Dendritic cell treated with granulocyte-macrophage colony-stimulating factor and Interleukin-4, amounts not matched to agents 40 ng/mL and 50 ng/mL, for 4 days (primary cell): ENCODE measurements at regions not wholly inside any gene's neighbourhood (a gene's known extent, or its start where the extent isn't known, plus 50 kb on each side); places are given as distances from the start of the nearest gene placed in this dataset.
"Not testable (repeated sequence)": the region's sequence is repeated elsewhere in the genome, so short reads cannot be mapped to it uniquely, and the experiment has no call there.

Experiments used
- H3K27ac Mint-ChIP-seq: one replicate; pipeline ENCODE4 v1.8.0; 2022; ENCODE audit warnings: mild to moderate bottlenecking, mixed read lengths
- H3K27me3 Mint-ChIP-seq: one replicate; pipeline ENCODE4 v1.8.0; 2022; ENCODE audit warnings: mild to moderate bottlenecking, mixed read lengths
- H3K36me3 Mint-ChIP-seq: one replicate; pipeline ENCODE4 v1.8.0; 2022; ENCODE audit warnings: low read depth, mixed read lengths
- H3K4me1 Mint-ChIP-seq: one replicate; pipeline ENCODE4 v1.8.0; 2022; ENCODE audit warnings: low read depth, mixed read lengths
- H3K4me3 Mint-ChIP-seq: one replicate; pipeline ENCODE4 v1.8.0; 2022; ENCODE audit warnings: mild to moderate bottlenecking, moderate library complexity, mixed read lengths
- H3K9me3 Mint-ChIP-seq: one replicate; pipeline ENCODE4 v1.8.0; 2022; ENCODE audit warnings: mixed read lengths
- intact Hi-C: fragments of 100-400 bp; cut with micrococcal nuclease; formaldehyde crosslinking; loops from one replicate; pipeline ENCODE4 v1.15.0; 2022

GRCh38 chr5:99019812-99020697, 91.2 kb upstream of the CHD1 start:
- intact Hi-C loops = loop anchor here (5.0 kb wide), 1 partner anchor 33 kb away; no protein-coding TSS in a partner anchor
- Mint-ChIP-seq H3K4me3 (no peak overlapping the region), H3K4me1 (peaks cover 36% of the 10 kb centered on the region), H3K9me3 (no peaks in the 10 kb centered on the region), H3K27ac (peak overlapping the region; percentile 15), H3K27me3 (no peaks in the 10 kb centered on the region), H3K36me3 (no peaks in the 10 kb centered on the region)

- Mint-ChIP-seq H3K4me3 (no peak overlapping the region), H3K4me1 (peaks cover 28% of the 10 kb centered on the region)
- intact Hi-C loops = no loop called here
Measured at GRCh38 chr5:99019254-99019653, 90.4 kb upstream of the CHD1 start.

GRCh38 chr5:99010294-99010693, 81.5 kb upstream of the CHD1 start:
- Mint-ChIP-seq H3K9me3 (no peaks in the 10 kb centered on the region), H3K4me3 (no peak overlapping the region), H3K36me3 (no peaks in the 10 kb centered on the region), H3K27me3 (no peaks in the 10 kb centered on the region), H3K27ac (no peak overlapping the region), H3K4me1 (peaks cover 2% of the 10 kb centered on the region)
- intact Hi-C loops = no loop called here

More at GRCh38 chr5:99019254-99019653, 90.4 kb upstream of the CHD1 start:
- Mint-ChIP-seq H3K27ac (no peak overlapping the region), H3K9me3 (no peaks in the 10 kb centered on the region), H3K36me3 (no peaks in the 10 kb centered on the region), H3K27me3 (no peaks in the 10 kb centered on the region)

GRCh38 chr5:99008009-99008408, 79.2 kb upstream of the CHD1 start:
- H3K4me1 Mint-ChIP-seq, intact Hi-C loops, H3K27me3 Mint-ChIP-seq, H3K9me3 Mint-ChIP-seq, H3K4me3 Mint-ChIP-seq, H3K36me3 Mint-ChIP-seq, H3K27ac Mint-ChIP-seq: not testable (repeated sequence)

GRCh38 chr5:99005506-99005905, 76.7 kb upstream of the CHD1 start:
- H3K9me3 Mint-ChIP-seq = no peaks in the 10 kb centered on the region
- H3K4me3 Mint-ChIP-seq = no peak overlapping the region
- intact Hi-C loops = no loop called here
- H3K4me1 Mint-ChIP-seq = peaks cover 20% of the 10 kb centered on the region
- no peak overlapping the region for H3K27ac Mint-ChIP-seq
- no peaks in the 10 kb centered on the region for H3K27me3 Mint-ChIP-seq
- no peaks in the 10 kb centered on the region for H3K36me3 Mint-ChIP-seq

DNA sequence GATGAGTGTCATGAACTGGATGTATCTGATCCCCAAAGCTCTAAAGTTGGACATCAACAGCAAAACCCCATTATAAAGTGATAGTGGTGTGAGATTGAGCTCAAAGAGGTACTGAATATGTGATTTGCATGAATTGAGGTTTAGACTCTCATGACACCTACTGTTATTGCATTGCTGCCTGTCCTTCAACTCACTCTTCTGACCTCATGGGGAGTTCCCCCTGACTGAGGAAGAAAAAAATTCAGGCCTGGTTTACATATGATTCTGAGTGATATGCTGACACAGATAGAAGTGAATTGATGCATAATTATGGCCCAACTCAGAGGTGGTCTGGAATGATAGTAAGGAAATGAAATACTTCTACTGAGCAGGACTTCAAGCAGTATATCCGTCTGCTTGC, 76.2 kb upstream of the CHD1 start:
- Mint-ChIP-seq H3K36me3 (no peaks in the 10 kb centered on the region), H3K4me1 (peaks cover 20% of the 10 kb centered on the region), H3K27ac (no peak overlapping the region), H3K9me3 (no peaks in the 10 kb centered on the region), H3K4me3 (no peak overlapping the region), H3K27me3 (no peaks in the 10 kb centered on the region)
- intact Hi-C loops = no loop called here

DNA sequence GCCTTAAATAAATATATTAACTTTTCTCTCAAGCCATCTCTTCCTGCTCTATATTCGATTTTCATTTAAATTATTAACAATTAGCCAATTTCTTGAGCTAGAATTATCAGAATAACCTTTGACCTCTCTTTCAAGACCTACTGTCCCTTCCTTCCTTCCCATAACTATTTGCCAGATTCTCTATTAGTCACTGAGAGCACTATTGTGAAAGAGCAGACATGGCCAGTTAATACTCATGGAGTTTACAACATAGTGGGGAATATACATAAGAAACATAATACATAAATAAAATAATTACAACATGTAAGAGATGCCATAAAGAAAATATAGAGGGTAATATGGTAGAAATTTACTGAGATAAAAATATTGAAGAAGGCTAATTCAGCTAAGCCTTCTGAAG, 72.1 kb upstream of the CHD1 start:
- intact Hi-C loops = no loop called here
- Mint-ChIP-seq H3K27me3 (no peaks in the 10 kb centered on the region), H3K27ac (no peak overlapping the region), H3K36me3 (no peaks in the 10 kb centered on the region), H3K9me3 (no peaks in the 10 kb centered on the region), H3K4me1 (peaks cover 20% of the 10 kb centered on the region), H3K4me3 (no peak overlapping the region)

DNA sequence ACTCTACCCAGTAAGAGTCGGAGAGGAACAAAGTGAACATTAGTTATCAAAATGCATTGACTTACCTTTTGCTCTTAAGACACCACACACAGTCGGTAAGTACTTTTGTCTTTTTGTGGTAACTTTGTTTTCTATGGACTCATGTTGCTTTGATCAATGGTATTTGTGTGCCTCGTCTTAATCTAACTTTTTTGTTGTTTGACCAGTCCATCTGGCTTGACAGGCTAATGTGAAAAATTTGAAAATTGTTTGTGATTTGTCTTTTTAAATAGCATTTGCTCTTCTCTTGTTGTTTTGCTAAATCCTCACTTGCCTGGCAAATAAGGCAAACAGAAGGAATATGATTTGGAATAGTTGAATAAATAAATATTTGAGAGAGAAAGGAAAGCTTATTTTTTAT, 71.4 kb upstream of the CHD1 start:
- Mint-ChIP-seq H3K36me3 (no peaks in the 10 kb centered on the region), H3K4me1 (peaks cover 18% of the 10 kb centered on the region), H3K27ac (no peak overlapping the region), H3K4me3 (no peak overlapping the region), H3K9me3 (no peaks in the 10 kb centered on the region), H3K27me3 (no peaks in the 10 kb centered on the region)
- intact Hi-C loops = no loop called here

DNA sequence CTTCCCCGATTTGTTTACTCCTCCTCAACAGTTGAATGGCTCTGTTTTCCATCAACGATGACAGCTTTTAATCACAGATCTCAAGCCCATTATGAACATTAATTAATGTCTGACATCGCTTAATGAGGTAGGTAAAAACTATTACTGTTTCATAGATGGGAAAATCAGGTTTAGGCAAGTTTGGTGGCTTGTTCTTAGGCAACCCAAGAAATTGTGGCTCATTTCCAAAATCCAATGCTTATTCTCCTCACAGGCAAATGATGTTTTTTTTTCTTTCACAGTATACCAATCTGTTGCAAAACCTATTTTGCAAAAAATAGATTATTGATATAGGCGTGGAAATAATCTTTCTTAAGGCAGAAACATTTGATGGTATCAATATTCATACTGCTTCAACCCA, 70.8 kb upstream of the CHD1 start:
- H3K4me3 Mint-ChIP-seq = no peak overlapping the region
- no peak overlapping the region for H3K27ac Mint-ChIP-seq
- H3K9me3 Mint-ChIP-seq = no peaks in the 10 kb centered on the region
- H3K4me1 Mint-ChIP-seq = peaks cover 13% of the 10 kb centered on the region
- intact Hi-C loops = no loop called here
- no peaks in the 10 kb centered on the region for H3K36me3 Mint-ChIP-seq
- no peaks in the 10 kb centered on the region for H3K27me3 Mint-ChIP-seq

GRCh38 chr5:98997000-98997399, 68.2 kb upstream of the CHD1 start:
- H3K4me3 Mint-ChIP-seq = no peak overlapping the region
- H3K27ac Mint-ChIP-seq = no peak overlapping the region

GRCh38 chr5:98994611-98995010, 65.8 kb upstream of the CHD1 start:
- Mint-ChIP-seq H3K27ac (no peak overlapping the region), H3K4me3 (no peak overlapping the region), H3K4me1 (peaks cover 5% of the 10 kb centered on the region), H3K36me3 (no peaks in the 10 kb centered on the region), H3K9me3 (no peaks in the 10 kb centered on the region), H3K27me3 (no peaks in the 10 kb centered on the region)
- intact Hi-C loops = loop anchor here (5.0 kb wide), 1 partner anchor 38 kb away; no protein-coding TSS in a partner anchor

More at GRCh38 chr5:98997000-98997399, 68.2 kb upstream of the CHD1 start:
- H3K4me1 Mint-ChIP-seq = peaks cover 8% of the 10 kb centered on the region
- no peaks in the 10 kb centered on the region for H3K27me3 Mint-ChIP-seq
- H3K36me3 Mint-ChIP-seq = no peaks in the 10 kb centered on the region
- H3K9me3 Mint-ChIP-seq = no peaks in the 10 kb centered on the region
- intact Hi-C loops = no loop called here

- no peaks in the 10 kb centered on the region for H3K36me3 Mint-ChIP-seq
- no peaks in the 10 kb centered on the region for H3K9me3 Mint-ChIP-seq
- H3K27me3 Mint-ChIP-seq = no peaks in the 10 kb centered on the region
- H3K4me3 Mint-ChIP-seq = no peak overlapping the region
- peaks cover 16% of the 10 kb centered on the region for H3K4me1 Mint-ChIP-seq
- H3K27ac Mint-ChIP-seq = no peak overlapping the region
- intact Hi-C loops = loop anchor here (5.0 kb wide), 1 partner anchor 39 kb away; no protein-coding TSS in a partner anchor
Measured at GRCh38 chr5:98993512-98993911, 64.7 kb upstream of the CHD1 start.

GRCh38 chr5:98992552-98992951, 63.7 kb upstream of the CHD1 start:
- Mint-ChIP-seq H3K4me3 (no peak overlapping the region), H3K9me3 (no peaks in the 10 kb centered on the region), H3K27ac (no peak overlapping the region), H3K27me3 (no peaks in the 10 kb centered on the region), H3K4me1 (peaks cover 18% of the 10 kb centered on the region), H3K36me3 (no peaks in the 10 kb centered on the region)
- intact Hi-C loops = loop anchor here (5.0 kb wide), 1 partner anchor 40 kb away; no protein-coding TSS in a partner anchor

DNA sequence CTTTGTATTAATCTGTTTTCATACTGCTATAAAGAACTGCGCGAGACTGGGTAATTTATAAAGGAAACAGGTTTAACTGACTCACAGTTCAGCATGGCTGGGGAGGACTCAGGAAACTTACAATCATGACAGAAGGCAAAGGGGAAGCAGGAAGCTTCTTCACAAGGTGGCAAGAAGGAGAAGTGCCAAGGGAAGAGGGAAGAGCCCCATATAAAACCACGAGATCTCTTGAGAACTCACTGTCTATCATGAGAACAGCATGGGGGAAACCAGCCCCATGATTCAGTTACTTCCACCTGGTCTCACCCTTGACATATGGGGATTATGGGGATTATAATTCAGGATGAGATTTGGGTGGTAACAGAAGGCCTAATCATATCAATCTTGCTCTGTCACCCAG, 60.9 kb upstream of the CHD1 start:
- Mint-ChIP-seq H3K36me3 (no peaks in the 10 kb centered on the region), H3K4me1 (peaks cover 18% of the 10 kb centered on the region), H3K27me3 (no peaks in the 10 kb centered on the region), H3K4me3 (no peak overlapping the region), H3K9me3 (no peaks in the 10 kb centered on the region), H3K27ac (peak overlapping the region; percentile 67)
- intact Hi-C loops = loop anchor here (5.0 to 10.0 kb wide), 3 partner anchors 33 to 55 kb away; no protein-coding TSS in a partner anchor
